K562 (cell line): ENCODE measurements at regions not wholly inside any gene's neighbourhood (a gene's known extent, or its start where the extent isn't known, plus 50 kb on each side); places are given as distances from the start of the nearest gene placed in this dataset.

ENCODE experiments used
- BHLHE40 ChIP-seq: IDR thresholded peaks from 2 replicates; pipeline ENCODE4 v1.6.1; 2011; ENCODE audit warnings: low read length, improper control_type of control experiment
- POLR2A ChIP-seq: fragments of 450-650 bp; conservative IDR thresholded peaks from 2 replicates; pipeline ENCODE4 v1.6.1; 2016
- RNF2 ChIP-seq: sonication (generic); IDR thresholded peaks from 2 replicates; pipeline ENCODE4 v1.6.1; 2016
- SMARCA5 ChIP-seq: fragments of 450-650 bp; IDR thresholded peaks from 2 replicates; pipeline ENCODE4 v1.6.1; 2016
- SMC3 ChIP-seq: conservative IDR thresholded peaks from 2 replicates; pipeline ENCODE4 v1.6.1; 2011; ENCODE audit warnings: low read depth, low read length, improper control_type of control experiment; ENCODE audit not compliant: insufficient read depth
- ZNF274 ChIP-seq: IDR thresholded peaks from 2 replicates; pipeline ENCODE4 v1.6.1; 2011; ENCODE audit warnings: low read depth, mild to moderate bottlenecking, low read length, moderate library complexity, borderline replicate concordance
- ZSCAN29 ChIP-seq: fragments of 450-650 bp; IDR thresholded peaks from 2 replicates; pipeline ENCODE4 v1.6.1; 2017
- TF ChIP-seq, protein P1 (sequence below), 3 experiments: IDR thresholded peaks in 2 of 3; conservative IDR thresholded peaks in 1 of 3; 2 replicates each; pipeline ENCODE4 v1.5.1; 2011 to 2012; ENCODE audit warnings: low read length in 3 of 3, mild to moderate bottlenecking in 3 of 3, control low read depth in 2 of 3, improper control_type of control experiment in 1 of 3, inconsistent platforms in 1 of 3, low read depth in 1 of 3, mixed read lengths in 1 of 3, moderate library complexity in 1 of 3; ENCODE audit not compliant: insufficient read depth in 2 of 3
- TF ChIP-seq, protein P2 (sequence below): fragments of 450-650 bp; IDR thresholded peaks from 2 replicates; pipeline ENCODE4 v1.6.1; 2016; ENCODE audit warnings: mild to moderate bottlenecking, moderate library complexity
- TF ChIP-seq, protein P3 (sequence below), 2 experiments: fragments of 450-650 bp; IDR thresholded peaks; 2 replicates each; pipeline ENCODE4 v1.6.1; 2016; ENCODE audit warnings: mild to moderate bottlenecking in 2 of 2, borderline replicate concordance in 1 of 2, low read depth in 1 of 2, moderate library complexity in 1 of 2

DNA sequence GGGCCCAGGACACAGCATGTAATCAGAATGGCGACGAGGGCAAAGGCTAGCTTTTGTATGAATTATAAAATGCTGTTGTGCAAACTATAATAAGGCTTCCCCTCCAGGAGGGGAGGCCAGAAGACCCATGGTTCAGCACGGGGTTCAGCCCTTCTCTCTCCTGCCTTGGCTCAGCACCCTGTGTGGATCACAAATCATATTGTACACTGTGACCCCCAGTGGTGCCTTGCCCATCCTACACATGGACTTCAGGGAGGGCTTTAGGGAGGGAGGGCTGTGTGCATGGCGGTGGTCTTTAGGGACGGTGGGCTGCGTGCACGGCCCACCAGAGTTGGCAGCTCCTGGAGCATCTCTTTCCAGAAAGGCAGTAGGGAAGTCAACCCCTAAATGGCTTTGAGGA, 120.8 kb upstream of the TNR start:
- TF ChIP-seq RNF2: no peak
- no peak for TF ChIP-seq SMARCA5
- no peak for TF ChIP-seq ZNF274
- TF ChIP-seq, protein P1, sequence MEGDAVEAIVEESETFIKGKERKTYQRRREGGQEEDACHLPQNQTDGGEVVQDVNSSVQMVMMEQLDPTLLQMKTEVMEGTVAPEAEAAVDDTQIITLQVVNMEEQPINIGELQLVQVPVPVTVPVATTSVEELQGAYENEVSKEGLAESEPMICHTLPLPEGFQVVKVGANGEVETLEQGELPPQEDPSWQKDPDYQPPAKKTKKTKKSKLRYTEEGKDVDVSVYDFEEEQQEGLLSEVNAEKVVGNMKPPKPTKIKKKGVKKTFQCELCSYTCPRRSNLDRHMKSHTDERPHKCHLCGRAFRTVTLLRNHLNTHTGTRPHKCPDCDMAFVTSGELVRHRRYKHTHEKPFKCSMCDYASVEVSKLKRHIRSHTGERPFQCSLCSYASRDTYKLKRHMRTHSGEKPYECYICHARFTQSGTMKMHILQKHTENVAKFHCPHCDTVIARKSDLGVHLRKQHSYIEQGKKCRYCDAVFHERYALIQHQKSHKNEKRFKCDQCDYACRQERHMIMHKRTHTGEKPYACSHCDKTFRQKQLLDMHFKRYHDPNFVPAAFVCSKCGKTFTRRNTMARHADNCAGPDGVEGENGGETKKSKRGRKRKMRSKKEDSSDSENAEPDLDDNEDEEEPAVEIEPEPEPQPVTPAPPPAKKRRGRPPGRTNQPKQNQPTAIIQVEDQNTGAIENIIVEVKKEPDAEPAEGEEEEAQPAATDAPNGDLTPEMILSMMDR (IDR thresholded peaks at IDR 0.05 in 2 of 3, conservative IDR thresholded peaks at IDR 0.05 in 1 of 3; ENCODE audit: insufficient read depth in 2 of 3, low read depth in 1 of 3, low read length in 3 of 3): no peak
- TF ChIP-seq, protein P2, sequence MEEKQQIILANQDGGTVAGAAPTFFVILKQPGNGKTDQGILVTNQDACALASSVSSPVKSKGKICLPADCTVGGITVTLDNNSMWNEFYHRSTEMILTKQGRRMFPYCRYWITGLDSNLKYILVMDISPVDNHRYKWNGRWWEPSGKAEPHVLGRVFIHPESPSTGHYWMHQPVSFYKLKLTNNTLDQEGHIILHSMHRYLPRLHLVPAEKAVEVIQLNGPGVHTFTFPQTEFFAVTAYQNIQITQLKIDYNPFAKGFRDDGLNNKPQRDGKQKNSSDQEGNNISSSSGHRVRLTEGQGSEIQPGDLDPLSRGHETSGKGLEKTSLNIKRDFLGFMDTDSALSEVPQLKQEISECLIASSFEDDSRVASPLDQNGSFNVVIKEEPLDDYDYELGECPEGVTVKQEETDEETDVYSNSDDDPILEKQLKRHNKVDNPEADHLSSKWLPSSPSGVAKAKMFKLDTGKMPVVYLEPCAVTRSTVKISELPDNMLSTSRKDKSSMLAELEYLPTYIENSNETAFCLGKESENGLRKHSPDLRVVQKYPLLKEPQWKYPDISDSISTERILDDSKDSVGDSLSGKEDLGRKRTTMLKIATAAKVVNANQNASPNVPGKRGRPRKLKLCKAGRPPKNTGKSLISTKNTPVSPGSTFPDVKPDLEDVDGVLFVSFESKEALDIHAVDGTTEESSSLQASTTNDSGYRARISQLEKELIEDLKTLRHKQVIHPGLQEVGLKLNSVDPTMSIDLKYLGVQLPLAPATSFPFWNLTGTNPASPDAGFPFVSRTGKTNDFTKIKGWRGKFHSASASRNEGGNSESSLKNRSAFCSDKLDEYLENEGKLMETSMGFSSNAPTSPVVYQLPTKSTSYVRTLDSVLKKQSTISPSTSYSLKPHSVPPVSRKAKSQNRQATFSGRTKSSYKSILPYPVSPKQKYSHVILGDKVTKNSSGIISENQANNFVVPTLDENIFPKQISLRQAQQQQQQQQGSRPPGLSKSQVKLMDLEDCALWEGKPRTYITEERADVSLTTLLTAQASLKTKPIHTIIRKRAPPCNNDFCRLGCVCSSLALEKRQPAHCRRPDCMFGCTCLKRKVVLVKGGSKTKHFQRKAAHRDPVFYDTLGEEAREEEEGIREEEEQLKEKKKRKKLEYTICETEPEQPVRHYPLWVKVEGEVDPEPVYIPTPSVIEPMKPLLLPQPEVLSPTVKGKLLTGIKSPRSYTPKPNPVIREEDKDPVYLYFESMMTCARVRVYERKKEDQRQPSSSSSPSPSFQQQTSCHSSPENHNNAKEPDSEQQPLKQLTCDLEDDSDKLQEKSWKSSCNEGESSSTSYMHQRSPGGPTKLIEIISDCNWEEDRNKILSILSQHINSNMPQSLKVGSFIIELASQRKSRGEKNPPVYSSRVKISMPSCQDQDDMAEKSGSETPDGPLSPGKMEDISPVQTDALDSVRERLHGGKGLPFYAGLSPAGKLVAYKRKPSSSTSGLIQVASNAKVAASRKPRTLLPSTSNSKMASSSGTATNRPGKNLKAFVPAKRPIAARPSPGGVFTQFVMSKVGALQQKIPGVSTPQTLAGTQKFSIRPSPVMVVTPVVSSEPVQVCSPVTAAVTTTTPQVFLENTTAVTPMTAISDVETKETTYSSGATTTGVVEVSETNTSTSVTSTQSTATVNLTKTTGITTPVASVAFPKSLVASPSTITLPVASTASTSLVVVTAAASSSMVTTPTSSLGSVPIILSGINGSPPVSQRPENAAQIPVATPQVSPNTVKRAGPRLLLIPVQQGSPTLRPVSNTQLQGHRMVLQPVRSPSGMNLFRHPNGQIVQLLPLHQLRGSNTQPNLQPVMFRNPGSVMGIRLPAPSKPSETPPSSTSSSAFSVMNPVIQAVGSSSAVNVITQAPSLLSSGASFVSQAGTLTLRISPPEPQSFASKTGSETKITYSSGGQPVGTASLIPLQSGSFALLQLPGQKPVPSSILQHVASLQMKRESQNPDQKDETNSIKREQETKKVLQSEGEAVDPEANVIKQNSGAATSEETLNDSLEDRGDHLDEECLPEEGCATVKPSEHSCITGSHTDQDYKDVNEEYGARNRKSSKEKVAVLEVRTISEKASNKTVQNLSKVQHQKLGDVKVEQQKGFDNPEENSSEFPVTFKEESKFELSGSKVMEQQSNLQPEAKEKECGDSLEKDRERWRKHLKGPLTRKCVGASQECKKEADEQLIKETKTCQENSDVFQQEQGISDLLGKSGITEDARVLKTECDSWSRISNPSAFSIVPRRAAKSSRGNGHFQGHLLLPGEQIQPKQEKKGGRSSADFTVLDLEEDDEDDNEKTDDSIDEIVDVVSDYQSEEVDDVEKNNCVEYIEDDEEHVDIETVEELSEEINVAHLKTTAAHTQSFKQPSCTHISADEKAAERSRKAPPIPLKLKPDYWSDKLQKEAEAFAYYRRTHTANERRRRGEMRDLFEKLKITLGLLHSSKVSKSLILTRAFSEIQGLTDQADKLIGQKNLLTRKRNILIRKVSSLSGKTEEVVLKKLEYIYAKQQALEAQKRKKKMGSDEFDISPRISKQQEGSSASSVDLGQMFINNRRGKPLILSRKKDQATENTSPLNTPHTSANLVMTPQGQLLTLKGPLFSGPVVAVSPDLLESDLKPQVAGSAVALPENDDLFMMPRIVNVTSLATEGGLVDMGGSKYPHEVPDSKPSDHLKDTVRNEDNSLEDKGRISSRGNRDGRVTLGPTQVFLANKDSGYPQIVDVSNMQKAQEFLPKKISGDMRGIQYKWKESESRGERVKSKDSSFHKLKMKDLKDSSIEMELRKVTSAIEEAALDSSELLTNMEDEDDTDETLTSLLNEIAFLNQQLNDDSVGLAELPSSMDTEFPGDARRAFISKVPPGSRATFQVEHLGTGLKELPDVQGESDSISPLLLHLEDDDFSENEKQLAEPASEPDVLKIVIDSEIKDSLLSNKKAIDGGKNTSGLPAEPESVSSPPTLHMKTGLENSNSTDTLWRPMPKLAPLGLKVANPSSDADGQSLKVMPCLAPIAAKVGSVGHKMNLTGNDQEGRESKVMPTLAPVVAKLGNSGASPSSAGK: no peak
- TF ChIP-seq, protein P3, sequence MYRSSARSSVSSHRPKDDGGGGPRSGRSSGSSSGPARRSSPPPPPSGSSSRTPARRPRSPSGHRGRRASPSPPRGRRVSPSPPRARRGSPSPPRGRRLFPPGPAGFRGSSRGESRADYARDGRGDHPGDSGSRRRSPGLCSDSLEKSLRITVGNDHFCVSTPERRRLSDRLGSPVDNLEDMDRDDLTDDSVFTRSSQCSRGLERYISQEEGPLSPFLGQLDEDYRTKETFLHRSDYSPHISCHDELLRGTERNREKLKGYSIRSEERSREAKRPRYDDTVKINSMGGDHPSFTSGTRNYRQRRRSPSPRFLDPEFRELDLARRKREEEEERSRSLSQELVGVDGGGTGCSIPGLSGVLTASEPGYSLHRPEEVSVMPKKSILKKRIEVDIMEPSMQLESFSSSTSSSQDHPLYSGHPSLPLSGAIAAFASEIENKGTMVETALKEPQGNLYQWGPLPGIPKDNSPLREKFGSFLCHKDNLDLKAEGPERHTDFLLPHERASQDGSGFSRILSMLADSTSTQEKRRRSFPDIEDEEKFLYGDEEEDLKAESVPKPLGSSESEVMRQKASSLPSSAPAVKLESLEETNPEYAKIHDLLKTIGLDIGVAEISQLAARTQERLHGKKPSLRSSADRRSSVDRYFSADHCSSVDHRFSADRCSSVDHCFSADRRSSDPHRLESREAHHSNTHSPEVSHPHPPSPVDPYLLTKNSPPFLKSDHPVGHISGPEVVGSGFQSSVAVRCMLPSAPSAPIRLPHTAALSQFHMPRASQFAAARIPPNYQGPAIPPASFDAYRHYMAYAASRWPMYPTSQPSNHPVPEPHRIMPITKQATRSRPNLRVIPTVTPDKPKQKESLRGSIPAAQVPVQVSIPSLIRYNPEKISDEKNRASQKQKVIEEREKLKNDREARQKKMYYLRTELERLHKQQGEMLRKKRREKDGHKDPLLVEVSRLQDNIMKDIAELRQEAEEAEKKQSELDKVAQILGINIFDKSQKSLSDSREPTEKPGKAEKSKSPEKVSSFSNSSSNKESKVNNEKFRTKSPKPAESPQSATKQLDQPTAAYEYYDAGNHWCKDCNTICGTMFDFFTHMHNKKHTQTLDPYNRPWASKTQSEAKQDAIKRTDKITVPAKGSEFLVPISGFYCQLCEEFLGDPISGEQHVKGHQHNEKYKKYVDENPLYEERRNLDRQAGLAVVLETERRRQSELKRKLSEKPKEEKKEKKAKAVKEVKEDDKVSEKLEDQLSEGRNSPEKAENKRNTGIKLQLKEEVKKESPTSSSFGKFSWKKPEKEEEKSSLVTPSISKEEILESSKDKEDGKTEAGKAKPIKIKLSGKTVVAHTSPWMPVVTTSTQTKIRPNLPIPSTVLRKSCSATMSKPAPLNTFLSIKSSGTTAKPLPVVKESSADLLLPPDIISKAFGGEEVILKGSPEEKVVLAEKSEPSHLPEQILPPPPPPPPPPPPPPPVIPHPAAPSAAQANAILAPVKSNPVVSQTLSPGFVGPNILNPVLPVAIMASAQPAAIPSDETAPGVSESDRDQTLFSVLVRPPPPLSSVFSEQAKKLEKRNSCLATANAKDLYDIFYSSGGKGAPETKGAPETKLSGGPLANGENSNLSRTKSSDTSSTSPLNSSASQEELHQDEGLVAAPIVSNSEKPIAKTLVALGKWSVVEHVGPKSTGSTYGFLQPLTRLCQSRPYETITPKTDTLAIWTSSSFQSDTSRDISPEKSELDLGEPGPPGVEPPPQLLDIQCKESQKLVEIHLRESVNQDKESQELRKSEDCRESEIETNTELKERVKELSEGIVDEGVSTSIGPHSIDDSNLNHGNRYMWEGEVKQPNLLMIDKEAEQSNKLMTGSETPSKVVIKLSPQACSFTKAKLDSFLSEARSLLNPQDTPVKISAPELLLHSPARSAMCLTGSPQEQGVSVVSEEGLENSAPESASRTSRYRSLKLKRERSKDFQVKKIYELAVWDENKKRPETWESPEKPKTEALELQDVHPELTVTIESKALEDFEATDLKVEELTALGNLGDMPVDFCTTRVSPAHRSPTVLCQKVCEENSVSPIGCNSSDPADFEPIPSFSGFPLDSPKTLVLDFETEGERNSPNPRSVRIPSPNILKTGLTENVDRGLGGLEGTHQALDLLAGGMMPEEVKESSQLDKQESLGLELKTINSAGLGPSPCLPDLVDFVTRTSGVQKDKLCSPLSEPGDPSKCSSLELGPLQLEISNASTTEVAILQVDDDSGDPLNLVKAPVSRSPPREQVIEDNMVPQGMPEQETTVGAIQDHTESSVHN (IDR thresholded peaks at IDR 0.05; ENCODE audit: borderline replicate concordance in 1 of 2, low read depth in 1 of 2): no peak
- TF ChIP-seq ZSCAN29: no peak
- TF ChIP-seq SMC3: no peak
- no peak for TF ChIP-seq BHLHE40
- no peak for TF ChIP-seq POLR2A
